Activated naive CD8-positive, alpha-beta T cell treated with anti-CD3 and anti-CD28 coated beads for 36 hours (primary cell): ENCODE measurements at regions not wholly inside any gene's neighbourhood (a gene's known extent, or its start where the extent isn't known, plus 50 kb on each side); places are given as distances from the start of the nearest gene placed in this dataset.

Experiments
- DNase-seq: peaks from one replicate; pipeline ENCODE4 v3.0.0; 2021
- H3K27ac Mint-ChIP-seq: one replicate; pipeline ENCODE4 v1.8.0; 2022; ENCODE audit warnings: mild to moderate bottlenecking, moderate library complexity, mixed read lengths
- H3K27me3 Mint-ChIP-seq: one replicate; pipeline ENCODE4 v1.8.0; 2022; ENCODE audit warnings: mild to moderate bottlenecking, mixed read lengths
- H3K36me3 Mint-ChIP-seq: one replicate; pipeline ENCODE4 v1.8.0; 2021; ENCODE audit warnings: mild to moderate bottlenecking, mixed read lengths
- H3K4me1 Mint-ChIP-seq: one replicate; pipeline ENCODE4 v1.8.0; 2021; ENCODE audit warnings: mixed read lengths
- H3K4me3 Mint-ChIP-seq: one replicate; pipeline ENCODE4 v1.8.0; 2022; ENCODE audit warnings: mild to moderate bottlenecking, moderate library complexity, mixed read lengths
- H3K9me3 Mint-ChIP-seq: one replicate; pipeline ENCODE4 v1.8.0; 2022; ENCODE audit warnings: mixed read lengths

DNA sequence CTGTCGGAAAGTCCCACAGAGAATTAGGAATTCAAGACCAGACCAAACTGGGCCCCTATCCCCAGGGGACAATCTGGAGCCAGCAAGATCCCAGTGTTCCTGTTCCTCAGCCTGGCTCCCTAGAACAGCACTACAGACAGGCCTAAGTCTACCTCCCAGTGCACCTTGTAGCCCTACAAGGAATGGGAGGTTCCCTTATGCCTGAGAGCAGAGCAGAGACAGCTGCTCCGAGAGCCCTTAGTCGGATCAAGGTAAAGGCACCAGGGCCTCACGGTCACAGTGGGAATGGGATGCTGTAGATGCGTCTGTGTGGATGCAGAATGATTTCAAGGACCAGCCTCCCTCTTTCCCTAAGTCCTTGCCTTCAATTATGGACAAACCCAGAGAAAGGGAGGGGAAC lies 204.5 kb upstream of the STXBP5 start:
- H3K36me3 Mint-ChIP-seq, result no peaks in the 10 kb centered on the region
- H3K9me3 Mint-ChIP-seq, result no peaks in the 10 kb centered on the region
- no peaks in the 10 kb centered on the region for H3K4me1 Mint-ChIP-seq
- H3K27me3 Mint-ChIP-seq, result no peaks in the 10 kb centered on the region
- H3K27ac Mint-ChIP-seq, result no peak overlapping the region
- H3K4me3 Mint-ChIP-seq, result no peak overlapping the region
- DNase-seq, result no peak

DNA sequence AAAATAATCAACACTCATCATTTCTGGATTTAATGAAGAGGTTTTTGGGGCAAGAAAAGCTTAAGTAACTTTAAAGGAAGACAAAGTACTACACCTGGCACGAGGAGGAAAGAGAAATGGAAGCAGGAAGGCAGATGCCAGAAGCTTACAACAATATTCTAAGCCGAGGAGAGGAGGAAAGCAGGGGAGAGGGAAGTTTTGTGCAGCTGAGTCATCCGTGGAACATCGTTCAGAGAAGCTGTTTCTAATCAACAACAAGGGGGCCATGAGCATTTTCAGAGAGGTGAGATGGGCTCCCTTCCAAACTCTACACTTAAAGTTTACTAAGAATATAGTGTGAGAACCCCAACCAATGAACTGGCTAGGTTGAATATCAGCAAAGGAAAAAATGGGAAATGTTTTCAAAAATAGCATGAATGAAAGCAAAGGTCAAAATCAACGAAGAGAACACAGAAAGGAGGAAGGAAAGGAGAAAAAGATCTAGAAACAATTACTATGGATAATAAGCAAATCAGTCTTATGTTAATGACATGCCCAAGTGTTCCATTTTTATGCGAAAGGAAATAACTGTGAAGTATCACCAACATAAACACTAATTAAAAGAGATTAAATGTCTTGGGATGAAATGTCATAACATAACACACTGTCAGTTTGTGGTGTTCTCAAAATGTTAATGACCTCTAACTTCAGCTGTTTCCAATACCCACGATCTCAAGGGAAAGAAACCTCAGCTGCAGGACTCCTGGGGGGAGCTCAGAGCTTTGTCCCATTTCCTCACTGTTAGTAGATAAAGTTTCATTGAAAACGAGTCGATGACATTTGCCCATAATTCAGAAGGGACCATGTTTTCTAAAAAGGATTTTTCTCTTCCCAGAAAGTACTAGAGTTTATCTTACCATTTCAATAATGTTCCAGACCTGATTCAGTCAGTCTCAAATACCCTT lies 203.4 kb upstream of the STXBP5 start:
- H3K36me3 Mint-ChIP-seq, result no peaks in the 10 kb centered on the region
- no peaks in the 10 kb centered on the region for H3K4me1 Mint-ChIP-seq
- no peak for DNase-seq
- no peaks in the 10 kb centered on the region for H3K9me3 Mint-ChIP-seq
- H3K27me3 Mint-ChIP-seq, result no peaks in the 10 kb centered on the region
- no peak overlapping the region for H3K27ac Mint-ChIP-seq
- no peak overlapping the region for H3K4me3 Mint-ChIP-seq

DNA sequence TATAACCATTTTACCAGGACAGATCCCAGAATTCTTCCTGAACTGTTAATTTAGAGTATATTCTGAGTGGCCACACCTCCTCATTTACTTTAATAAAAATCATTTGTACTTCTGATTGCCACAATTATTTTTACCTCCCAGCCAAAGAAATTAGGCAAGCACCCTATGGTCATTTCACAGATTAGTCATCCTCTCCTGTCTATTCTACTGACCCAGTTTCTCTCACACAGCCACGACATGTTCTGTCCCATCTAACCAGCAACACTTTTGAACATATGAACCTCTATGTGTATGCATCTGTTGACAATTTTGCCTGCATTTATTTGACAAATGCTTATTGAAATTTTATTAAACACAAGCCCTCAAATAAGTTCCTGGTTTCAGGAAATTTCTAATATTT lies 202.6 kb upstream of the STXBP5 start:
- H3K27ac Mint-ChIP-seq, result no peak overlapping the region
- no peak overlapping the region for H3K4me3 Mint-ChIP-seq
- no peak for DNase-seq
- no peaks in the 10 kb centered on the region for H3K36me3 Mint-ChIP-seq
- no peaks in the 10 kb centered on the region for H3K4me1 Mint-ChIP-seq
- H3K27me3 Mint-ChIP-seq, result no peaks in the 10 kb centered on the region
- no peaks in the 10 kb centered on the region for H3K9me3 Mint-ChIP-seq

DNA sequence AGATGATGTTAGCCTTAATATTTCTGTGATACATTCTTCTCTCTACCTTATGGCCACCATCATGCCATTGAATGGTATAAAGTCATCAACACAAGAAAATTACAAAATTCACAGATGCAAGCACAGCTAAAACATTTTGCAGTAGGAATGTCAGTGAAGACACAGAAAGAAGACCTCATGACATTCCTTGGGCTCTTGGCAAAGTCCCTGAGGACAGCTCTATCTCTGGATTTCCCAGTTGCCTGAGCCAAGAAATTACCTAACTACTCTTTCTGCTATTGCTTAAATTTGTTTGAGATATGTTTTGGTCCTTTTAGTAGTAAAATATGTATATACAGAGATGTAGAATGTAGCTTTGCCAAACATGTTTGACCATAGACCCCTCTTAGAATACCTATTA lies 201.0 kb upstream of the STXBP5 start:
- Mint-ChIP-seq H3K9me3 (no peaks in the 10 kb centered on the region), H3K4me3 (no peak overlapping the region), H3K27me3 (no peaks in the 10 kb centered on the region), H3K4me1 (no peaks in the 10 kb centered on the region), H3K27ac (no peak overlapping the region), H3K36me3 (no peaks in the 10 kb centered on the region)
- no peak for DNase-seq

DNA sequence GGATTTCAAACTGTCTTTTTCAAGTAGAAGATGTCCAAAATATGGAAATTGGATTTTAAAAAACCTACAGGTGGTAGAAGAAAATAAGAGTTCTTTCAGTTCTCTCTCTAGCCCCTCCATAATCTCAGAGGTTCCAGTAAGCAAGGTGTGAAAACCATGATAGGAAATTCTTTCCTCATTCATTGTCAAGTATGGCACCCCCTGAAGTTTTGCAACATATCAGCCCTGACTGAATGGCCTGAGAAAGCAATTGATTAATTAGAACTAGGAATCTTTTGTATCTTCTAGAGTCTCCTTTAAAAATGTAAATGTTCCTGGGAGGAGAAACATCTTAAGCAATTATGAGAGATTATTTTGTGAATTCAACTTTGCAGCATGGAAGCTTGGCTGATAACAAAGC lies 198.7 kb upstream of the STXBP5 start:
- Mint-ChIP-seq H3K27me3 (no peaks in the 10 kb centered on the region), H3K27ac (no peak overlapping the region), H3K9me3 (peaks cover 14% of the 10 kb centered on the region), H3K36me3 (peaks cover 2% of the 10 kb centered on the region), H3K4me3 (no peak overlapping the region), H3K4me1 (no peaks in the 10 kb centered on the region)
- DNase-seq, result no peak

DNA sequence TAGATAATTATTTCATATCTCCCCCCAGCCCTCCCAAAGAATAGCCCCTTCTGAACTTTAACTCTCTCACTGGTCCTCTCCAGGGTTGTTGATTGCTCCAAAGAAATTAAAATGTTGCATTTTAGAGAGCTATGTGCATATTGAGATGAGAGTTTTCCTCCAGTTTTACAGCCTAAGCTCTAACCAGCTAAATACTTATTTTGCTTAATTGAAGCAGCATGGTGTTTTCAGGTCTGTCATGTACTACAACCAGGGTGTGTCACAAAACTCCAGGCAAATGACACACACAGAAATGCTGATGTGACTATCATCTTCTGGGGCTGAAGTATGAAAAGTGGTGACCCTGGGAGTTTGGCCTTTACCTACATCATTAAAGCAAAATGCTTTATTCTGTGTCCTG lies 196.8 kb upstream of the STXBP5 start:
- Mint-ChIP-seq H3K27ac (no peak overlapping the region), H3K36me3 (peaks cover 2% of the 10 kb centered on the region), H3K4me3 (no peak overlapping the region), H3K27me3 (no peaks in the 10 kb centered on the region), H3K9me3 (peaks cover 14% of the 10 kb centered on the region), H3K4me1 (no peaks in the 10 kb centered on the region)
- DNase-seq, result no peak

DNA sequence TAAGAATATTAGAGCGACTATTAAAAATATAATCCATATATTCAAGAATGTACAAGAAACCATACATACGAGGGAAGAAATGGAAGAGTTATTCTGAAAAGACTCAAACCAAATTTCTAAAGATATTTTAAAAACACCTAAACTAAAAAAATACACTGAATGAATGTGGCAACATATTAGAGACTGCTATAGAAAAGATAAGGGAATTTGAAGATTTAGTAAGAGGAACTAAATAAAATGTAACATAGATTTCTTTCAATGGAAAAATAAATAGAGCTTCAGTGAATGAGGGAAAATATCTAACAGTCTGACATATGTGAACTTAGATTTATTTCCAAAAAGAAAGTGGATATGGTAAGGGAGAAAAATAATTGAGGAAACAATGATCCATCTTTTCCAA lies 194.9 kb upstream of the STXBP5 start:
- Mint-ChIP-seq H3K4me3 (no peak overlapping the region), H3K27ac (no peak overlapping the region), H3K27me3 (no peaks in the 10 kb centered on the region), H3K36me3 (peaks cover 2% of the 10 kb centered on the region), H3K9me3 (peaks cover 14% of the 10 kb centered on the region), H3K4me1 (no peaks in the 10 kb centered on the region)
- DNase-seq, result no peak

DNA sequence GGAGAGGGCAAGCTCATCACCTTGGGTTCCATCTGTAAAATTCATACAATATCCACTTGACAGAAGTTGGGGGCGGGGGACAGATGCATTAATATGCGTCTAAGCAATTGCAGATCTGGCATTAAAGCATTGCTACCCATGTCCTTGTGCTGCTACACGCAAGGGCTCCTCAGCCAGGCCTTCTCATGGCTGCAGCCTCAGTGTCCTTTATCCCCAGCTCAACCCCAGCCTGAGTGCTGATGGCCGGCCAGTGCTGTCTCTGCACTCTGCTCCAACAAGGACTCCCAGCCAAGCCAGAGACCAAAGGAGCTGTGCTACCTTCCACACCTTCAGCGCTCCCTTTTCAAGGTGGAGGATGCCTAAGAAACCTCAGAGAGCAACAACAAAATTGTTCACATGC lies 188.5 kb upstream of the STXBP5 start:
- DNase-seq, result no peak
- Mint-ChIP-seq H3K9me3 (no peaks in the 10 kb centered on the region), H3K36me3 (no peaks in the 10 kb centered on the region), H3K27me3 (no peaks in the 10 kb centered on the region), H3K4me3 (no peak overlapping the region), H3K27ac (no peak overlapping the region), H3K4me1 (peaks cover 5% of the 10 kb centered on the region)

DNA sequence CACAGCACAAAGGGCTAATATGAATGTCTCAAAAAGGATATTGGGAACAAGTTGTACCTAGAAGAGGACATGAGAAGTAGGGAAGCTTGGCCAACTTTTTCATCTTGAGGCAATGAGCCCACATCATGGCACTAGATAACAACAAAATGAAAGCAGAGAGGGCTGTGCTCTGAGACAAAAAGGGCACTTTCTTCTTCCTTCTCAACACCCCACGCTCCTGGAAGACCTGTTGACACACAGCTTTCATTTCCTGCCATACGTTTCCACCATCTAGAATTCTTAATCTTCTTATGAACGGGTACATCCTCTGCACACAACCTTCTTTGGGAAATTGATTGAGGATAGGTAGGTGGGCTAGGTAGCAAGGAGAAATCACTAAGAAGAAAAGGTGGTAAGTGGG lies 187.8 kb upstream of the STXBP5 start:
- Mint-ChIP-seq H3K27ac (peak overlapping the region; percentile 34), H3K36me3 (no peaks in the 10 kb centered on the region), H3K4me1 (peaks cover 5% of the 10 kb centered on the region), H3K27me3 (no peaks in the 10 kb centered on the region), H3K9me3 (no peaks in the 10 kb centered on the region), H3K4me3 (no peak overlapping the region)
- DNase-seq, result no peak

DNA sequence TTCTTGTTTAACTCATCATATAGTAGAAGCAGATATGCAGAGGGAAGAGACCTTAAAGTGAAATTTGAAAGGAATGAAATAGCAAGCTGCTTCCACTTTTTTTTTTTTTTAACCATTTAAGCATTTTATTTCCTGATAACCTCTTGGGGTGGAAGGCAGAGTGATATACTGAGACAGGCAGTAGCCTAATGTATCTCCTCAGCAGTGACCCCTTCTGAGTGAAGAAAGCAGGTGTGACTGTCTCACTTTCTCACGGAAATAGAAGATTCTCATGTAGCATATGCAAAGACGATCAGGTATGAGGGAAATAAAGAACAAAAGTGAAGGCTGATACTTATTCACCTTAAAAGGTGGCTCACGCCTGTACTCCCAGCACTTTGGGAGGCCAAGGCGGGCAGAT lies 187.1 kb upstream of the STXBP5 start:
- no peak for DNase-seq
- H3K36me3 Mint-ChIP-seq, result no peaks in the 10 kb centered on the region
- H3K4me1 Mint-ChIP-seq, result peaks cover 5% of the 10 kb centered on the region
- H3K4me3 Mint-ChIP-seq, result no peak overlapping the region
- H3K27me3 Mint-ChIP-seq, result no peaks in the 10 kb centered on the region
- H3K9me3 Mint-ChIP-seq, result no peaks in the 10 kb centered on the region
- no peak overlapping the region for H3K27ac Mint-ChIP-seq

DNA sequence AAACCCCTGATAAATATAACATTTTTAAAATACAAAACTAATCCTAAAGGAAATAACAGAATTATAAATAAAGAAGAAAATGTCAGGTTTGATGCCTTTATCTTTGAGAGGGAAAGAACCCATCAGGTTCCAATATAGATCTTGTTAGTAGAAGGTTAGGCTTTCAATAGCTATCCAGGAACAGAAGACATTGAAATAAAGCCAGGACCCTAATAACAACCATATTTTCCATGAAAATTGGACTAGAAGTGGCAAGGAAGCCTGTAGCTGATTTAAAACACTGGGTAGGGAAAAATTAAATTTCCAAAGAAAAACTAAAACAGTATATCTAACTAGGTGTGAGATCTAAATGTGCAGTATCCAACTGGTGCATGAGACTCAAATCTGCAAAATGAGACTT lies 185.2 kb upstream of the STXBP5 start:
- peaks cover 5% of the 10 kb centered on the region for H3K4me1 Mint-ChIP-seq
- no peak overlapping the region for H3K27ac Mint-ChIP-seq
- DNase-seq, result no peak
- H3K4me3 Mint-ChIP-seq, result no peak overlapping the region
- no peaks in the 10 kb centered on the region for H3K9me3 Mint-ChIP-seq
- no peaks in the 10 kb centered on the region for H3K27me3 Mint-ChIP-seq
- H3K36me3 Mint-ChIP-seq, result no peaks in the 10 kb centered on the region

DNA sequence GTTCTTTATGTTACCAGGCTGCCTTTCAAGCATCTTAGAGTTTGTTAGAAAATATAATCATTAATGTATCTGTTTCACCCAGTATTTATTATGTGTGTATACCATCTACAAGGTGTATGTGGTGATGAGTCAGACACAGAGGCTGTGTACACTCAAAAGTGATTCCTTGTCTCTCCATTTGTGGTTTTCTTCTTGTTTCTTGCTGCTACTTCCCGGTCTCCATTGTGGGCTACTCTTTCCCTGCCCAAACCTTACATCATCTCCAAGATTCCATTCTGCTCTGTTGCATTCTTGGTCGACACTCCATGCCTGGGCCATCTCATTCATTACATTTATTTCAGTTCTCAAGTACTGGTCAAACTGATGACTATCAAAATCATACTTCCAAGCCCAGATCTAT lies 182.2 kb upstream of the STXBP5 start:
- H3K36me3 Mint-ChIP-seq, result no peaks in the 10 kb centered on the region
- H3K9me3 Mint-ChIP-seq, result no peaks in the 10 kb centered on the region
- no peak overlapping the region for H3K27ac Mint-ChIP-seq
- H3K27me3 Mint-ChIP-seq, result no peaks in the 10 kb centered on the region
- H3K4me3 Mint-ChIP-seq, result no peak overlapping the region
- DNase-seq, result no peak
- H3K4me1 Mint-ChIP-seq, result no peaks in the 10 kb centered on the region

DNA sequence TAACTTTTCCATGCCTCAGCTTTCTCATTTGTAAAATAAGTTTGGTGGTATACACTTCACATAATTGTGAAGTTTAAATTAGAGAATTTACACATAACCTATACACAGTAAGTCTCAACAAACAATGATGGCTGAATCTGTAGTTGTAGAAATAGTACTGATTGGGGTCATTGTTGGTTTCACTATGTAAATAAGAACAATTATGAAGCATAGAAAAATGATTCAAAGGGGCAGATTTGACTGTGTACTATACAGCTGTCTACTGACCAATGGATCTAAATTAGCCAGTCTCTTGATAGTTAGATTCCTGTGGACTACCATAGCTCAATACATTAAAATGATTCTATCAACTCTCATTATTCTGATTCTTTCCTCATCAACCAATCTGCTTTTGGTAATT lies 181.1 kb upstream of the STXBP5 start:
- no peaks in the 10 kb centered on the region for H3K36me3 Mint-ChIP-seq
- H3K9me3 Mint-ChIP-seq, result no peaks in the 10 kb centered on the region
- DNase-seq, result no peak
- no peaks in the 10 kb centered on the region for H3K27me3 Mint-ChIP-seq
- no peak overlapping the region for H3K27ac Mint-ChIP-seq
- H3K4me1 Mint-ChIP-seq, result no peaks in the 10 kb centered on the region
- H3K4me3 Mint-ChIP-seq, result no peak overlapping the region

DNA sequence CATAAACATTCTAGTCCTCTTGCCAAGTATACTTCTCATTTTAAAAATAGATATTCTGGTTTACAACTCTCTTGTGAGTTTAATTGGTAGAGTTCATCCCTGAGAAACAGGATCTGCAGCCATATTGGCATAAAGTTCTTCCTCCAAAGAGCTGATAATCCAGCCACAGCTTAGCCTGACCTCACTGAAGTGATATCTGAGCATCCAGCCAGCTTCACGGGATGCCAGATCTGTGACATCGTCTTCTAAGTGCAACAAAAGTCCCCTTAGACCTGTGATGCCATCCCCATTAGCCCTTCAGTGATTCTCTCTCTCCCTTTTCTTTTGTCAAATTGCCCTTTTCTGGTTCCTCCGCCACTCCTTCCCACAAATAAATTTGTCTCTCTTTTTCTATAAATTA lies 180.6 kb upstream of the STXBP5 start:
- Mint-ChIP-seq H3K36me3 (no peaks in the 10 kb centered on the region), H3K9me3 (no peaks in the 10 kb centered on the region), H3K27ac (no peak overlapping the region), H3K27me3 (no peaks in the 10 kb centered on the region), H3K4me3 (no peak overlapping the region), H3K4me1 (no peaks in the 10 kb centered on the region)
- DNase-seq, result no peak

DNA sequence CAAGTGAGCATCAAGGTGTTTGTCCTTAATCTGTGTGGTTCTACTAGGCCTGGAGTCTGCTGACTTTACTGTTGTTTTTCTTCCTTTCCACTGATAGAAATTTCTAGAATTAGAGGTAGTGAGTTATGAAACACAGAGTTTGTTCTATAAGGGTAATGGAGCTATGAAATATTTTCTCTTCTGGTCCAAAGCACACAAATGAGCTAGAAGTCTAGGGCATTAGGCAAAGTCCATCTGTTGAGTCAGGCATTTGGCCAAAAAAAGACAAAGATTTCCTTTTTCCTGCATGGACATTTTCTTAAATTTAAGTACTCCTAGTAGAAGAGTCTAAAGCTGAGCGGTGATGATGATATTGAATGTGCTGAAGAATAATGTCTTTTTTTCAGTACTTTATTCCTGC lies 174.3 kb upstream of the STXBP5 start:
- Mint-ChIP-seq H3K9me3 (no peaks in the 10 kb centered on the region), H3K27me3 (no peaks in the 10 kb centered on the region), H3K4me1 (no peaks in the 10 kb centered on the region), H3K4me3 (no peak overlapping the region), H3K27ac (no peak overlapping the region), H3K36me3 (no peaks in the 10 kb centered on the region)
- no peak for DNase-seq

DNA sequence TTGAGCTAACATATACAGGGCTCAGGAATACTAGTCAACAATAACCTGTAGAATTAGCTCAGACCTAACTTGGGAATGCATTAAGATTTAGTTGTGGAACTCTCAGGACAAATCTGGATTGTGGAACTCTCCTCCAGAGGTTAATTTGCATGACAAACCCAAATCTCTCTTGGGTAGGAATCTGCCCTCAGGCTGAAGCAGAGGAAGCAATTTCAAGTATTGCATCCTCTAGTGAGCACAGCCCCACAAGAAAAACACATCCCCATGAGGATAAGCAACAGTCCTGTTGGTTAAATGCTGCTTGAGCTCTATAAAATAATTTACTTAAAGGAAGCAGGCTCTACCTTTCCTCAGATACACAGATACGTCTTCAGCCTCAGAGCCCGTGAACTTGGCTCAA lies 170.9 kb upstream of the STXBP5 start:
- H3K9me3 Mint-ChIP-seq, result no peaks in the 10 kb centered on the region
- no peaks in the 10 kb centered on the region for H3K27me3 Mint-ChIP-seq
- H3K4me3 Mint-ChIP-seq, result no peak overlapping the region
- no peaks in the 10 kb centered on the region for H3K4me1 Mint-ChIP-seq
- no peak overlapping the region for H3K27ac Mint-ChIP-seq
- no peak for DNase-seq
- H3K36me3 Mint-ChIP-seq, result no peaks in the 10 kb centered on the region
